Retina (tissue), 1 donor: ENCODE measurements at regions not wholly inside any gene's neighbourhood (a gene's known extent, or its start where the extent isn't known, plus 50 kb on each side); places are given as distances from the start of the nearest gene placed in this dataset.
"Not testable (repeated sequence)": the region's sequence is repeated elsewhere in the genome, so short reads cannot be mapped to it uniquely, and the experiment has no call there.

Experiments
- DNase-seq: peaks from one replicate; pipeline ENCODE4 v3.0.0-alpha.2; 2016

DNA sequence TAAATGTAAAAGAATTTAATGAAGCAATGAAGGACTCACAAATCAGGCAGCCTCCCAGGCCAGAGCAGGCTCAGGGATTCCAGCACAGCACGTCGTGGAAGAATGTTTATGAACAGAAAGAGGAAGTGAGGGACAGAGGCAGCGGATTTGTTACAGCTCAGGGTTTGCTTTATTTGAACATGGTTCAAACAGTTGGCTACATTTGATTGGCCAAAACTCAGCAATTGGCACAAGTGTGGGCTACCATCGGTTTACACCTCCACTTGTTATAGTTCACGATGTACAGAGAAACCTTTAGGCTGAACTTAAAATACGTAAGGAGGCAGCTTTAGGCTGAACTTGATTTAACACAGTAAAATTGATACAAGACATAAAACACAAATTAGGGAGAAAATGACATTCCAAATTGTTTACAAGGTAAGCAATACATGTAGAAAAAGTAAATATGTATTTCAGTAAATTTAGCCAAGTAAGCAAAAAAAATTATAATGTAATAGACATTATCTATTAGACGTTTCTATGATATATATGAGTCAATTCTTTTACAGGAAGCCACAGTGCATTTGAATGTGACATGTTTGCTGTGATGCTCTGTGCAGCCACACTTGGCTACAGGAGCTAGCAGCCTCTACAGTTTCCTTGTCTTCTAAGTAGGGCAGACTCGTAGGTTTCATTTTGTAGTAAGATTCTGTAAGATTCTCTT lies 126.5 kb downstream of the ADSS2 start:
- DNase-seq: no peak

DNA sequence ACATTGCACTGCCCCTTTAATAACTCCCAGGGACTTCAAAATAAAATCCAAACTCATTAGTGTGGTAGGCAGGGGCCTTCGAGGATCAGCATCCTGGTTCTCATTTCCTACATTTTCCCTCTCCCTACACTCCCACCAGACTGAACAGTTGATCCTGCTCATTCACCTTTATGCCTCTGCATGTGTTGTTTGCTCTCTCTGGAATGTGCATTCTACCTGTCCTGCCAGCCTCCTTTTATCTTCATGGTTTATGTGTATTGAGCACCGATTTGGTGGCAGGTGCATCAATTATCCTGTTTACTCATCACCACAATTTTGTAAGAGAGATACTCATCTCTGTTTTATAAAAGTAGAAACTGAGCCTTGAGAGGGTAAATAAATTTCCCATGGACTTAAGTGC lies 125.0 kb downstream of the ADSS2 start:
- DNase-seq: no peak

GRCh38 chr1:244327533-244327932 lies 124.2 kb downstream of the ADSS2 start:
- no peak for DNase-seq

- no peak for DNase-seq
Measured at GRCh38 chr1:244328476-244328875, 123.2 kb downstream of the ADSS2 start.

- DNase-seq: no peak
Measured at GRCh38 chr1:244329591-244330317, 122.0 kb downstream of the ADSS2 start.

DNA sequence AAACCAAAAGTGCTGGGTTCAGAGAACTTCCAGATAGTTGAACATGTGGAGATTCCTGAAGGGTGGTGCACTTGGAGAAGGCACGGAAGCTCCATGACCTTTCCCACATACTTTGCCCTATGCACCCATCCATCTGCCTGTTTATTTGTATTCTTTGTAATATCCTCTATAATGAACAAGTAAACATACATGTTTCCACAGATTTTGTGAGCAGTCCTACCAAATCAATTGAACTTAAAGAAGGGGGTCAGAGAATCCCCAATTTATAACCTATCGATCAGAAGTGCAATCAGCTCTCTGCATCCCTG lies 121.4 kb downstream of the ADSS2 start:
- DNase-seq: no peak

DNA sequence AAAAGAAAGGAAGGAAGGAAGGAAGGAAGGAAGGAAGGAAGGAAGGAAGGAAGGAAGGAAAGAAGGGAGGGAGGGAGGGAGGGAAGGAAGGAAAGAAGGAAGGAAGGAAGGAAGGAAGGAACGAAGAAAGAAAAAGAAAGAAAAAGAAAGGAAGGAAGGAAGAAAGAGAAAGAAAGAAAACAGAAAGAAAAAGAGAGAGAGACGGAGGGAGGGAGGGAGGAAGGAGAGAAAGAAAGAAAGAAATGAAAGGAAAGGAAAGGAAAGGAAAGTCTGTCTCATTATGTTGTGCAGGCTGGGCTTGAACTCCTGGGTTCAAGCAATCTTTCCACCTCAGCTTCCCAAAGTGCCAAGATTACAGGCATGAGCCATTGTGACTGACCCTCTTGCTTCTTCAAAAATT lies 118.9 kb downstream of the ADSS2 start:
- DNase-seq: not testable (repeated sequence)

DNA sequence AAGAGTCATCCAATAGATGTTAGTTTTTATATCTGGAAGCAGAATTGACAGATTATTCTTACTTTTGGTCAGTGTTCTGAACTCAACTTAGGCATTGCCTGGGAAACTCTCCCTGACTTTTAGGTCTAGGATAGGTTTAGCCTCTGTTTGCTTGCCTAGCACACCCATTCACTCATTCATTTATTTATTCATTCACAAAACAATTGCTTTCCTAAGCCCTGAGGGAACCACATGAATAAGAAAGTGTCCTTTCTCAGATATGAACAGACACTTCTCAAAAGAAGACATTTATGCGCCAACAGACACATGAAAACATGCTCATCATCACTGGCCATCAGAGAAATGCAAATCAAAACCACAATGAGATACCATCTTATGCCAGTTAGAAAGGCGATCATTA lies 117.4 kb downstream of the ADSS2 start:
- not testable (repeated sequence) for DNase-seq

DNA sequence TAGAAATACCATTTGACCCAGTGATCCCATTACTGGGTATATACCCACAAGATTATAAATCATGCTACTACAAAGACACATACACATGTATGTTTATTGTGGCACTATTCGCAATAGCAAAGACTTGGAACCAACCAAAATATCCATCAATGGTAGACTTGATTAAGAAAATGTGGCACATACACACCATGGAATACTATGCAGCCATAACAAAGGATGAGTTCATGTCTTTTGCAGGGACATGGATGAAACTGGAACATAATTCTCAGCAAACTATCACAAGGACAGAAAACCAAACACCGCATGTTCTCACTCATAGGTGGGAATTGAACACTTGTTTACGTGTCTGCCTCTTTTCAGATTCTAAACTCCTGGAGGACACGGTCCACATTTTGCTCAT lies 116.9 kb downstream of the ADSS2 start:
- DNase-seq: not testable (repeated sequence)

GRCh38 chr1:244335456-244335855 lies 116.3 kb downstream of the ADSS2 start:
- no peak for DNase-seq

- DNase-seq: no peak
Measured at GRCh38 chr1:244336232-244336899, 115.3 kb downstream of the ADSS2 start.

DNA sequence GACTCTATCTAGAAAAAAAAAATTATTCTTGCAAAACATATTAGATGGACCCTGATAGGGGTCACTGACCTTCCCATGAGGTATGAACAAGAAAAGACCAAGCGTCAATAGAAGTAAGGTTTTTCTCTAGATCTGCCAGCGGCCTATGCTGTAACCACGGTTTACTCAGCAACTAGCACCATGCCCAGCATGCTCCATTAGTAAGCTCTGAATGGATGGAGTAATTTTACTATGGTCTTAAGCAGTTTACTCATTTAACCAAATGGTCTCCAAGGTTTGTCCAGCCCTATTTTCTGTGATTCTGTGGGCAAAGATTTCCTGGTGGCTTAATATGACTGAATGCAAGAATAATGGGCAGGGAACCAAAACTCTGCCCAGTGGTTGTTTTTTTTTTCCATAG lies 113.9 kb downstream of the ADSS2 start:
- DNase-seq: no peak

- no peak for DNase-seq
Measured at GRCh38 chr1:244339073-244339692, 112.5 kb downstream of the ADSS2 start.

DNA sequence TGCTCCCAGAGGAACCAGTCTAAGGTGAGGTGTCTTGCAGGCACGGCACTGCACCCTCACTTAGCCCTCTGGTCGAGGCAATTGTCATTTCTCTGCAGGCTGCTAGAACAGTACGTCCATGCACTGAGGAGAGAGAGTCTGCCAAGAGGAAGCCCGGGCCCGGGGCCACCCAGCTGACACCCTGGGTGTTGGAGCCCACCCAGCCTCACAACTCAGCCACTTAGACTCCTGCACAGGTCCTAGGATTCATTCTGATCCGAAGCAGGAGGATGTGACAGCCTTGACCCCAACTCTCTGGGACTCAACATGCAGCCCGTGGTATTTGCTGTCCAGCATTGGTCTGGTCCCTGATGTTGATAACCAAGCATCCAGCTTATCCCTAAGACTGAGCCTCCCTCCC lies 111.9 kb downstream of the ADSS2 start:
- DNase-seq: no peak

DNA sequence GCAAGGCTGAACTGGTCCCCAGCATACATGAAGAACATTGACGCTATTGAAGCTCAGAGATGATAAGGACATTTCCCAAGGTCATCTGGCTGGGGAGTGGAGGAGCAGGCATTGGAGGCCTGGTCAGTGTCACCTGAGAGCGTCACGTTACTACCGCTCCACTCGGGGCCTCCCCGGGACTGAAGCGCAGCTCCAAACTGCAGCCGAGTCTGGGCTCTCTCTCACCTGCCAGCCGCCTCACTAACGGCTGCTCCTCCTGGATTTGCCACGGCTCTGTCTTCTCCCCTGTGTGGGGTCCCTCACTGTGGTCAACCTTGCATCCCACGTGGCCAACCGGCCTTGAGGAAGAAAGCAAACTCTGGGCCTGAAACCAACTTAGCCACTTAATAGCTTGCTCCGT lies 111.3 kb downstream of the ADSS2 start:
- no peak for DNase-seq

GRCh38 chr1:244341455-244342450 lies 110.0 kb downstream of the ADSS2 start:
- DNase-seq: peak; percentile 65

GRCh38 chr1:244344001-244344400 lies 107.7 kb downstream of the ADSS2 start:
- no peak for DNase-seq

DNA sequence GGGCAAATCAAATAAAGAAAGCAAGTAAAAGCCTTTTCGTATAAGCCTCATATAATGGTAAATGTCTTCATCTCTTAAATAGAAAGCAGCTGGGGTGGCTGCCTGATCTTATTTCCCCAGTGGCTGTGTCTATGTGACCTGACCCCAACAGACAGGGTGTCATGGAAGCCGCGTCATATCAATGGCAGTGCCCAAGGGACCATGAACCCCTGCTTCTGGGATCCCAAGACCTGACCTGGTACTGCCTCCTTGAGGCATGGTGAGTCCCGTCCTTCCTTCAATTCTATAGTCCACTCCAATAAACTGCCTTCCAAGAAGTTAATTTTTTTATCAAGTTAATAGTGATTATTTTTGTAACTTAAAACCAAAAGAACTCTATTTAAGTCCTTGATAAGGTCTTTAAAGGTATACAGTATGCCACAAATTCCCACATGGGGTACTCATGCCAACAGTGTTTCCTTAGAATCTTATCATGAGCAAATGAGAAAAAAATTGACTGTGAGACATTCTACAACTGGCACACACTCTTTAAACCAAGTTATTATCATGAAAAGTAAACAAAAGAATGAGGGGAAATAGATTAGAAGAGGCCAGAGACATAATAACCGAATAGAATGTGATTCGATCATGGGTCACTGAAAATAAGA lies 104.6 kb downstream of the ADSS2 start:
- no peak for DNase-seq

- DNase-seq: no peak
Measured at GRCh38 chr1:244347942-244348341, 103.8 kb downstream of the ADSS2 start.

DNA sequence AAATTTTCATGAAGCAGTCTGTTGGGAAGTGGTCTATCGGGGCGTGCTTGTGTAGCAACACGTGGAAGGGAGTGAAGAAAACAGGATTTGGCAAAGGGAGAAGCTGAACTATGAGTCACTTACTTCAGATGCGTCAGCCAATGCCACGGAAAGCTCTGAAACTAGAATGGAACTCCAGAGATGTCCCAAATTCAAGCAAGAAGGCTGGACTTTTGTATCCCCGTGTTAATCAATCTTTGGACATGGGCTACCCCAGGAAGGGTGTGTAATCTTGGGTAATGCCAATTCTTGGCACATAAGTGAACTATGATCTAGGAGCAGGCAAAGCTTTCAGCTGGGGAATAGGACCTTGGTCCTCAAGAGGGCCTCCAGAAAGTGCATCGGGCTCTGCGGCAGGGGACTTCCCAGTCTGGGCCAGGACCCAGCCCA lies 102.6 kb downstream of the ADSS2 start:
- DNase-seq: peak; percentile 30

- DNase-seq: peak; percentile 78
Measured at GRCh38 chr1:244349581-244350001, 102.1 kb downstream of the ADSS2 start.

DNA sequence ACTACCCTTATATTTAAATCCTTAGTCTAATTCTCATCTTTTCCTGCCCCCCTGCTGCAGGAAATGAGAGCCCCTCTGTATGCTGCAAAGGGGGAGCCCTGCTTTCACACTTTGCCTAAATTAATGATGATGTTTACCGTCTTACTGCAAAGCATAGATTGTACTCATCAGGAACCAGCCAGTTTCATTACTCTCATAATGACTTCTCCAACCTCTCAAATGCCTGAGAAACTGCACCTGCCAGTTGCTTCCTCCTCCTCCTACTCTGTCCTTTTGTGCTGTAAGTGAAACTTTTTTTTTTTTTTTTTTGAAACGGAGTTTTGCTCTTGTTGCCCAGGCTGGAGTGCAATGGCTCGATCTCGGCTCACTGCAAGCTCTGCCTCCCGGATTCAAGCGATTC lies 101.7 kb downstream of the ADSS2 start:
- DNase-seq: no peak
